ENCODE measurements at regions not wholly inside any gene's neighbourhood (a gene's known extent, or its start where the extent isn't known, plus 50 kb on each side); places are given as distances from the start of the nearest gene placed in this dataset.

DNA sequence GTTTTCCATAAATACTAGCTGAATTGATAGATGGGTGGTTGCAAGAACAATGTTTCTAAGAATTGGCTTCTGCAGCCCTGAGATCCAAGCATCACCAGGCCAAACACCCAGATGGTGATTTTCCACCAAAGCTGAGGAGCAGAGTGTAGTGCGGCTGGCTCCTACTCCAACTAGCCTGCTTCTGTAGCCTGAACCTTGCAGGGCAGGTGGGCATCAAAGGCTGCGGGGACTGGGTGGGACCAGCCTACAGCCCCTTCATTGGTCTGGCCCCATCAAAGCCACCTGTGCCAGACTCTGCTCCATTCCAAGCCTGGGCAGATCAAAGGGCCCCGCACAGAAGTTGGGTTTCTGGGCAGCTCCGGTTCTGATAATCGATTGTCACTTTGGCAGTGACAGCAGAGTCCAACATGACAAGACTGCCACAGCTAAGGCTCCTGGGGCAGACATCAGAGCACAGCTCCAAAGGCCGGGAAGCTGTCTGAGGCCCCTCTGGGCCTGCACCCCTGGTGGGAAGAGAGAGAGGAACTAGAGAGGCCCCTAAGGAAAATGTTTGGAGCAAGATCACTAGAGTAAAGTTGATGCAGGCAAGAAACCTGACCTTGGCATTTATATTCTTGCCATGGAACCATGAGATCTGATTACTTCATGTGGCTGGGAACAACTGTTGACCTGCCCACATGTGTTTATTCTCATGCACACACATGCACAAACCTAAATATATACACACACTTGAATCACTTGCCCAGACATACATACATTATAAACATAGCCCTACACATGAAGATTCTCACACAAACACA lies 582.9 kb downstream of the INSC start:
- Histone ChIP-seq H3K9ac (ENCODE audit: low read length) (no peak overlapping the region), H4K20me1 (ENCODE audit: insufficient read depth) (no peaks in the 10 kb centered on the region), H3K4me2 (ENCODE audit: low read length) (no peak overlapping the region), H3K36me3 (ENCODE audit: control insufficient read depth in 1 of 2, insufficient read depth in 2 of 2, low read length in 2 of 2) (no peaks in the 10 kb centered on the region), H3K9me3 (ENCODE audit: control insufficient read depth in 1 of 2, insufficient read depth in 1 of 2, low read depth in 1 of 2, low read length in 2 of 2) (no peaks in the 10 kb centered on the region), H3K4me1 (ENCODE audit: control insufficient read depth in 1 of 2, insufficient read depth in 2 of 2, low read length in 2 of 2) (no peaks in the 10 kb centered on the region), H3K79me2 (ENCODE audit: insufficient read depth, low read length) (no peaks in the 10 kb centered on the region), H2AFZ (ENCODE audit: low read depth, low read length, poor library complexity, severe bottlenecking) (no peak overlapping the region), H3K27me3 (ENCODE audit: insufficient read depth, low read length) (no peaks in the 10 kb centered on the region; the same call in 1 of the 2 replicates), H3K27ac (ENCODE audit: low read depth, low read length) (no peak overlapping the region), H3K4me3 (replicated peaks in 1 of 2; ENCODE audit: low read depth in 1 of 2, low read length in 2 of 2) (no peak overlapping the region), H3K9me2 (ENCODE audit: insufficient read depth) (no peaks in the 10 kb centered on the region)
- CTCF ChIA-PET, result no interaction called here
- TF ChIP-seq POLR2AphosphoS5 (IDR thresholded peaks at IDR 0.05; ENCODE audit: low read depth, low read length) (no peak), EZH2 (IDR thresholded peaks at IDR 0.05) (no peak), POLR2A (IDR thresholded peaks at IDR 0.05; ENCODE audit: borderline replicate concordance, extremely low read depth, insufficient read depth, insufficient read length) (no peak), JUND (IDR thresholded peaks at IDR 0.05) (no peak), SIN3A (IDR thresholded peaks at IDR 0.05; ENCODE audit: low read depth) (no peak), ZNF274 (IDR thresholded peaks at IDR 0.05; ENCODE audit: low read depth, low read length) (no peak), CBX3 (IDR thresholded peaks at IDR 0.05; ENCODE audit: low read depth) (no peak), ZFX (IDR thresholded peaks at IDR 0.05) (no peak), YY1 (IDR thresholded peaks at IDR 0.05; ENCODE audit: extremely low read depth, insufficient replicate concordance, low read depth, low read length) (no peak), RAD21 (IDR thresholded peaks at IDR 0.05; ENCODE audit: low read depth) (no peak), TCF7L2 (IDR thresholded peaks at IDR 0.05; ENCODE audit: borderline replicate concordance, extremely low read depth, insufficient read depth, insufficient read length) (no peak), EGR1 (IDR thresholded peaks at IDR 0.05; ENCODE audit: low read depth) (no peak), EZH2phosphoT487 (IDR thresholded peaks at IDR 0.05; ENCODE audit: borderline replicate concordance) (no peak)
- TF ChIP-seq, protein P1, sequence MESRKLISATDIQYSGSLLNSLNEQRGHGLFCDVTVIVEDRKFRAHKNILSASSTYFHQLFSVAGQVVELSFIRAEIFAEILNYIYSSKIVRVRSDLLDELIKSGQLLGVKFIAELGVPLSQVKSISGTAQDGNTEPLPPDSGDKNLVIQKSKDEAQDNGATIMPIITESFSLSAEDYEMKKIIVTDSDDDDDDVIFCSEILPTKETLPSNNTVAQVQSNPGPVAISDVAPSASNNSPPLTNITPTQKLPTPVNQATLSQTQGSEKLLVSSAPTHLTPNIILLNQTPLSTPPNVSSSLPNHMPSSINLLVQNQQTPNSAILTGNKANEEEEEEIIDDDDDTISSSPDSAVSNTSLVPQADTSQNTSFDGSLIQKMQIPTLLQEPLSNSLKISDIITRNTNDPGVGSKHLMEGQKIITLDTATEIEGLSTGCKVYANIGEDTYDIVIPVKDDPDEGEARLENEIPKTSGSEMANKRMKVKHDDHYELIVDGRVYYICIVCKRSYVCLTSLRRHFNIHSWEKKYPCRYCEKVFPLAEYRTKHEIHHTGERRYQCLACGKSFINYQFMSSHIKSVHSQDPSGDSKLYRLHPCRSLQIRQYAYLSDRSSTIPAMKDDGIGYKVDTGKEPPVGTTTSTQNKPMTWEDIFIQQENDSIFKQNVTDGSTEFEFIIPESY (IDR thresholded peaks at IDR 0.05; ENCODE audit: extremely low read depth, insufficient replicate concordance, low read length), result no peak
- no TSS peak for BruUV-seq (replicated peaks)
- intact Hi-C loops (cut with micrococcal nuclease), result no loop called here
- ATAC-seq (no peak), DNase-seq (ENCODE audit: low read depth, low spot score) (no peak)
- POLR2A ChIA-PET, result no interaction called here
- RAD21 ChIA-PET (ENCODE audit: low non-redundant PET in 1 of 2, low total read pairs in 2 of 2, uncharacterized antibody in 2 of 2, unreplicated experiment in 2 of 2), result no interaction called here

Data from HCT116 (cell line).